ENCODE measurements at regions not wholly inside any gene's neighbourhood (a gene's known extent, or its start where the extent isn't known, plus 50 kb on each side); places are given as distances from the start of the nearest gene placed in this dataset.

- DNase-seq, result no peak
These were observed 159.9 kb upstream of the SLC25A13 start for GRCh38 chr7:96481796-96482195.

- peak; percentile 4 for DNase-seq
These were observed 157.2 kb upstream of the SLC25A13 start for GRCh38 chr7:96479015-96479645.

GRCh38 chr7:96471606-96472005 is 149.7 kb upstream of the SLC25A13 start:
- no peak for DNase-seq

GRCh38 chr7:96452146-96452545 is 130.2 kb upstream of the SLC25A13 start:
- DNase-seq, result no peak

GRCh38 chr7:96449094-96449493 is 127.2 kb upstream of the SLC25A13 start:
- DNase-seq, result no peak

GRCh38 chr7:96447109-96447645 is 125.3 kb upstream of the SLC25A13 start:
- DNase-seq, result no peak

- DNase-seq, result no peak
These were observed 119.7 kb upstream of the SLC25A13 start for GRCh38 chr7:96441436-96442084.

GRCh38 chr7:96440328-96440727 is 118.4 kb upstream of the SLC25A13 start:
- DNase-seq, result no peak

- DNase-seq, result no peak
These were observed 115.0 kb upstream of the SLC25A13 start for GRCh38 chr7:96436880-96437279.

- DNase-seq, result no peak
These were observed 108.5 kb upstream of the SLC25A13 start for GRCh38 chr7:96430356-96430755.

- no peak for DNase-seq
These were observed 105.2 kb upstream of the SLC25A13 start for GRCh38 chr7:96427143-96427542.

- no peak for DNase-seq
These were observed 104.8 kb upstream of the SLC25A13 start for GRCh38 chr7:96426685-96427084.

GRCh38 chr7:96426027-96426426 is 104.1 kb upstream of the SLC25A13 start:
- DNase-seq, result no peak

- no peak for DNase-seq
These were observed 102.5 kb upstream of the SLC25A13 start for GRCh38 chr7:96424411-96424810.

GRCh38 chr7:96422388-96422787 is 100.5 kb upstream of the SLC25A13 start:
- DNase-seq, result no peak

GRCh38 chr7:96418581-96418980 is 96.7 kb upstream of the SLC25A13 start:
- no peak for DNase-seq

GRCh38 chr7:96417784-96418183 is 95.9 kb upstream of the SLC25A13 start:
- DNase-seq, result no peak

GRCh38 chr7:96416599-96416998 is 94.7 kb upstream of the SLC25A13 start:
- no peak for DNase-seq

GRCh38 chr7:96416116-96416515 is 94.2 kb upstream of the SLC25A13 start:
- no peak for DNase-seq

GRCh38 chr7:96415293-96415940 is 93.5 kb upstream of the SLC25A13 start:
- no peak for DNase-seq

GRCh38 chr7:96414931-96415292 is 93.0 kb upstream of the SLC25A13 start:
- peak; percentile 27 for DNase-seq

GRCh38 chr7:96410126-96410839 is 88.4 kb upstream of the SLC25A13 start:
- DNase-seq, result no peak

GRCh38 chr7:96408881-96409280 is 87.0 kb upstream of the SLC25A13 start:
- DNase-seq, result no peak

Measured in CD4-positive, alpha-beta T cell treated with Interleukin-17A for 4 hours (primary cell).